ENCODE measurements at regions not wholly inside any gene's neighbourhood (a gene's known extent, or its start where the extent isn't known, plus 50 kb on each side); places are given as distances from the start of the nearest gene placed in this dataset.

DNA sequence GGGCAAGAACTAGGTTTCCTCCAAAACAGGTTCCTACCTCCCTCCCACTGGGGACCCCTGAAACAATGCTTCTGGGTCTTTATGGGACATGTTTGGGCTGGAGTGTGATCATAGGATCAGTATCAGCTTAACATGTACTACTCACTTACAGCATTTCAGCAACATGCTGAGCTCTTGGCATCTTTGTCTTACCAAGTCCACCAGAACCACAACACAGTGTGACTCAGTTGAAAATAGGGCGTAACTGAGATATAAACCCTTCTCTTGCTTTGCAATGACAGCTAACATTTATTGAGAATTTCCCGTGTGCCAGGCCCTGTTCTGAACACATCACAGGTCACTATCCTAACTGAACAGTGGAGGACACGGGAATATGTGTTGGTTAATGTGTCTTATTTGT, 218.5 kb upstream of the LNX1 start:
- no peak for DNase-seq

DNA sequence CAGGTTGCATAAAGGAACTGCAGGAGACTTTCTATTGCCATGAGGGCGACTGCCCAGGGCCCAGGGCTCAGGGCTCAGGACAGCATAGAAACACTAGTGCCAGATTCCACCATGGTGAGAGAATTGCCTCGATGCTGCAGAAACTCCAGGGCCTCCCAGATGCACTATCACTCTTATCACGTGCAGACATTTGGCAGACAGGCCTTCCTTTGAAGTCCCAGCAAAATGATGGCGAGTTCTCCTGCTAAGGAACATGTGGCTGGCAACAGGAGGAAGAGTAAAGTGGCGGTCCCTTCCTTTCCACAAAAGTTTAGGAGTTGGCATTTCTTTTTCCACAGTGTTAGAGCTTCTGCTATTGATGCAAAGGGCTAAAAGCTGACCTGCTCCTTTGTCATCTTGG, 214.0 kb upstream of the LNX1 start:
- no peak for DNase-seq

DNA sequence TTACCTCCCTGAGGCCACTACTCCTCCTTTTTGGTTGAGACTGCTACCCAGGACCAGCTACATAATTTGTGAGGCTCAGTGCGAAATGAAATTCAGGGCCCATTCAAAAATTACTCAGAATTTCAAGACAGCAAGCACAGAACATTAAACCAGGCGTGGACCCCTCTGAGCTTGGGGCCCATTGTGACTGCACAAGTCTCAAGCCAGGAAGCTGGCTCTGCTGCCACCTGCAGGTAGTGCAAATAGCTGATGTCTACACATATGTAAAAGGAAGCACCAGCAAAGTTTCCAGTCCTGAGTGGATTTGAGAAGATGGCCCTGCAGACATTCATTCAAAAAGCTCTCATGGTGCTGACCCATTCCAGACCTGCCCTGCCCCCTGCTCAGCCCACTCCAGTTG, 213.4 kb upstream of the LNX1 start:
- no peak for DNase-seq

DNA sequence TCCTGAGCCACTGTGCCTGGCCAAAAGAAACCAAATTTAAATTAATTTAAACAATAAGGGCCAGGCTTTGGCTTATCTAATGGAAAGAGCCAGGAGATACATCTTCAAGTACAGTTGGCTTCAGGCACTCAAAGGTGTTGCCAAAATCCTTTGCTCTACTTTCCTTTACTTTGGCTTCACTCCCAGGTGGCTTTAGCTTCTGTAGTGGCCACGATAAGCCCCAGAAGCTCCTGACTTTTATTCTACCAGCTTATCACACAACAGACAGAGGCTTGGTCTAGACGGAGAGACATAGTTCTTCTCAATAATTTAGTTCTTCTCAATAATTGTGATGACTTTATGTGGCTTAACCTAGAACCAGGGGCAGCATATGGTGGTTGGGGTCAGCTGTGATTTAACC, 211.2 kb upstream of the LNX1 start:
- no peak for DNase-seq

DNA sequence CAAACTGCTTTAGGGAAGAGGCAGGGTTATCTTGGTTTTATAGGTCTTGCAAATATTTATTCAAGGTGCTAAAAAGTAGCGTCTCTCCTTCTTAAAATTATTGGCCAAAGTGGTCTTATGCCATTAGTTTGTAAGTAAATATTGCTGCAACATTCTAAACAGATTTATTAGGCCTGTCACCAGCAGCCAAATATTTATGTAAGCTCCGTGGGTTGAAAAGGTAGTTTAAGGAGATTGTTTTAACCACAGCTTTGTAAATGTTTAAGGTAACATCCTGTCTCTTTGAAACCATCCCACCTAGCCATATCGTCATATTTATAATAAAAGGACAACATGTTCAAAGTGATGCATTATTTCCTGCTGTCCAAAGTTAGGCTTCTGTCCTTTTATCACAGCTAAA, 210.1 kb upstream of the LNX1 start:
- no peak for DNase-seq

- DNase-seq, result no peak
Measured at GRCh38 chr4:53800741-53801140, 209.5 kb upstream of the LNX1 start.

- DNase-seq, result no peak
Measured at GRCh38 chr4:53793096-53793495, 201.8 kb upstream of the LNX1 start.

GRCh38 chr4:53790286-53790685, 199.0 kb upstream of the LNX1 start:
- DNase-seq, result no peak

- no peak for DNase-seq
Measured at GRCh38 chr4:53788621-53789020, 197.3 kb upstream of the LNX1 start.

GRCh38 chr4:53788011-53788410, 196.7 kb upstream of the LNX1 start:
- DNase-seq, result no peak

- DNase-seq, result no peak
Measured at GRCh38 chr4:53786632-53787031, 195.3 kb upstream of the LNX1 start.

DNA sequence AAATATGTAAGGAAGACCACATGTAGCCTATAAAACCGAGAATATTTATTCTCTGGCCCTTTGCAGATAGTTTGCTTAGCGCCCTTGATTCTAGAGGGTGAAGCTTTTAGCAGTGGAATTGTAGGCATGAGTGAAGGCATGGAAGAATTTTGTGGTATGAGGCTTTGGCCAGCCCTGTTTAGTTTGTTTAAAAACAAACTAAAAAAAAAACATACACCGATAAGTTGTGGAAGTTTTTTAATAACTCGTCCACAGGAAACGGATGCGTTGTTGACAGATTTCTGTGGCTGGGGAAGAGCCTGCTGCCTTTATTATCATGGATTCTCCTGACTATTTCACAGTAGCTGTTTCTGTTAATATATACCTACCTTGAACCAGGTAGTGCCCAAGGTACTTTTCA, 194.7 kb upstream of the LNX1 start:
- DNase-seq, result no peak

DNA sequence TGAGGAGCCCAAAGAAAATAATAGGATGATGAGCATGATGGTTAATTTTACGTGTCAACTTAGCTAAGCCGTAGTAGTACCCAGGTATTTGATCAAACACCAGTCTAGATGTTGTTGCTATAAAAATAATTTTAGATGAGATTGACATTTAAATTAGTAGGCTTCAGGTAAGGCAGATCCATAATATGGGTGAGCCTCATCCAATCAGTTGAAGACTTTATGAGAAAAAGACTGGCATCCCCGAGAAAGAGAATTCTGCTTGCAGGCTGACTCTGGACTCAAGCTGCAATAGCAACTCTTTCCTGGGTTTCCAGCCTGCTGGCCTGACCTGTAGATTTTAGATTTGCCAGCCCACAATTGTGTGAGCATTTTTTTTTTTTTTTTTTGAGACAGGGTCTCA, 192.8 kb upstream of the LNX1 start:
- DNase-seq, result no peak

DNA sequence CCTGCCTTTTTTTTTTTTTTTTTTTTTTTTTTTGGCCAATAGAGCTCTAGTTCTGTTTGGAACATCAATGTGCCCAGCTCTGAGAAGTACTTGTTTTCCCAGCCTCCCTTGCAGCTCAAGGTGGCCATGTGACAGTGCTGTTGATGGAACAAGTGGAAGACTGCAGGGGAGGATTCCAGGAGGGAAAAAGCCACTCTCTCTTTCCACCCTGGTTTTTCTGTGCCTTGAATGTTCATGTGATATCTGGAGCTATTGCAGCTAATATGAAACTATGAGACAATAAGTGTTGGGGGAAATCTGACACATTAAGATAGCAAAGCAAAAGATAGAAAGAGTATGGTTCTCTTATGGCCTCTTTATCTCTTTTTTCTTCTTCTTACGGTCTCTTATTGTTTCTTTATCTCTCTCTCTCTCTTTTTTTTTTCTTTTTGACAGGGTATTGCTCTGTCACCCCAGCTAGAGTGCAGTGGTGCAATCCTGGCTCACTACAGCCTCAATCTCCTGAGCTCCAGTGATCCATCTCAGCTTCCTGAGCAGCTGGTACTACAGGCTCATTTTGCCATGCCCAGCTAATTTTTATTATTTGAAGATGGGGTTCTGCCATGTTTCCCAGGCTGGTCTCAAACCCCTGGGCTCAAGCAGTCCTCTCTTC, 192.0 kb upstream of the LNX1 start:
- no peak for DNase-seq

GRCh38 chr4:53782458-53782845, 191.2 kb upstream of the LNX1 start:
- DNase-seq, result no peak

DNA sequence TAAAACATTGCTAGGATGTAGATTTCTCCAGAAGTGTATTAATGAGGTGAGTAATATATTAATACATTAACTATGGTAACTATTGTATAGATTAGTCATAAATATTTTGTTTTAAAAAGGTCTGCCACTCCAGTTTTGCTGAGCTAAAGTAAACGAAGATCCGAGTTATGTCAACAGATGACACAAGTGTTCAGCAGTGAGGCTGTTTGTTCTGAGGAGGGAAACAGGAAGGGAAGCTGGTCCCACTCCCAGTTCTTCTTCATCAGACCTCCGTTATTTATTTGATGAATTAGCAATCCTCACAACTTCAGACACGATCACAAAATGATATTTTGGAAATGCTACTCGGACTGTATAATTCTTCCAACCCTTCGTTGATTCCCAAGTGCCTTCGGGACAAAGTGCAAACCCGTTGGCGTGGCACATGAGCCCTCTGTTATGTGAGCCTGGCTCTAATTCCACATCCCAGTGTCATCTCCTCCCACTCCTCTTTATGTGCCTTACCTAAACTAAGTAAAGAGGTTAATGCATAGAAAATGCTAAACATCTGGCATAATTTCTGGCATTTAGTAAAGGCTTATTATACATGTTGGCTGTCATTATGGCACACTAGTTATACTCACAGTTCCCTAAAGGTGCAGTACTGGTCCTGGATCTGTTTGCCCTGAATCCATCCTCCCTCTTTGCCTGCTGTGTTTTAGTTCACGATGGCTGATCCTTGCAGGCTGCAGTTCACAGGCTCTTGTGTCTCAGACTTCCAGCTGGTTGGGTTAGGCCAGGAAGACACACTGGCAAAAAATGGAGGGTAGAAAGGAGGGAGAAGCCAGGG, 190.6 kb upstream of the LNX1 start:
- DNase-seq, result no peak

DNA sequence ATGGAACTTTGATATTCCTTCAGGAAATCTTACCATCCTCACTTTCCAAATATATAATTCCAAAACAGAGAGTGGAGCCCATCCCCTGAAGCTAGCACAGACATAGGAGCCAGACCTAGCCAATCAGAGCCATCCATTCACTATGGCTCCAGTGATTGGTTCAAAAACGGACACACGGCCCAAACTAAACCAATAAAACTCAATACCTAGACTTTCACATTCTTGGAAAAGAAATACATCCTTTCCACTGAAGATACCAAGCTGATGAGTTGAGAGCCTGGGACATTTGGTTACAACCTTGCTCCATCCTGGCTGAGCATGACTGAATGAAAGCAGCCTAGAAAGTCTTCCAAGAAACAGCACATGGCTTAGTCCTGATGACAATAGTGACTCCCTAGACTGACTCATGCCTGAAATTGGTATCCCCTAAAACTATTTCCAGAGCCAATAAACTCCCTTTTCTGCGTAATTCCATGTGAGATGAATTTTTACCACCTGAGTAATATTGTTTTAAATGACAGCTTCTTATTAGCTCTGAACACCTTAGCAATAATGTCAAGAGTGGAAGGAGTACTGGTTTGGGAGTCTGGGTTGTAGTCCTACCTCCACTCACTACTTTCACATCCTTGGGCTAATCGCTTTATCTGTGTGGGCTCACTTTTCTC, 189.6 kb upstream of the LNX1 start:
- no peak for DNase-seq

GRCh38 chr4:53779025-53779424, 187.7 kb upstream of the LNX1 start:
- no peak for DNase-seq

DNA sequence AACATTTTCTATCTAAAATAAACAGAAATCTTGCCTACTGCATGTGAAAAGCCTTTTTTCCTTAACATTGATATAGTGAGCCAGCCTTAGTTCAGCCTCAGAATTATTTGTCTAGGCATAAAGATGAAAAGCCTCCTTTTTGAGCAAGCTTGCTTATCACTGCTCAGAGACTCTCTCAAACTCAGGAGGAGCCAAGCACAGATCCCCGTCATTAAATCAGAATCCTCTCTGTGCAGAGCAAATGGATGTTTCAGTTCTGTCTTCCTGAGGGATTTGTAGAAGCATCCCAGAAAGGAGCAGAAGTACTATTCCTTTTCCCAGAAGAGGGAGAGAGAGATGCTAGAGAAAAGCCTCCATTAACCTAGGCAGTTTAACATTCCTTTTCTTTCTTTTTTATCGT, 186.9 kb upstream of the LNX1 start:
- no peak for DNase-seq

DNA sequence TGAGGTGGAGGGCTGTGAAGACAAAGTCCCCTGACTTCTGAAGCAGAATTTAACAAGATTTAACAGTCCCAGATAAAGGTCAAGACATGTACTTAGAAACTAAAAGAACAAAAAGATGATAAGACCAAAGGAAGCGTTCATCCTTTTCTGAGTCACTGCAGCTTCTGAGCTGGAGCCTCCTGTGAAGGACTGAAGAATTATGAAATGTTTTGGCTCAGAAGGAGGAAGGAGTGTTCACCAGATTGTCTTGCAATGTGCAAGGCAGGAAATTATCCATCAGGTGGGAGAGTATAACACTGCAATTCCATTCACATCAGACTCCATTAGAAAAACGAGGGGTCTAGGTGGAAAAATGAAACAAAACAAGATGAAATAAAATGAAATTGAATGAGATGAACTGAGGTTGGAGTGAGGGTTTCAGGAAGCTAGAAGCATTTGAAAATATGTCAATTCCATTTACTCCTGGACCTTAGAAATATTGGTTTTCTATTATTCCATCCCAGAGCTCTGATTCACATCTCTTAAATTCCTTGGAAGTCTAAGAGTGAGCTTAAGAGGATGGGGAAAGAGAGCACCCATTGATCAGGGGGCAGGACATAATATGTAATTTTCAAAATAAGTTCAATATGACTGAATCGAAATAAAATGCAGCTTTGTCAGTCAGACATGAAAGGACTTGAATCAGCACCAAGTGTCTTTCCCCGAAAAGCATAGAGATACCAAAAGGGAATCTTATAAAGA, 186.1 kb upstream of the LNX1 start:
- no peak for DNase-seq

GRCh38 chr4:53776141-53776540, 184.9 kb upstream of the LNX1 start:
- DNase-seq, result no peak

DNA sequence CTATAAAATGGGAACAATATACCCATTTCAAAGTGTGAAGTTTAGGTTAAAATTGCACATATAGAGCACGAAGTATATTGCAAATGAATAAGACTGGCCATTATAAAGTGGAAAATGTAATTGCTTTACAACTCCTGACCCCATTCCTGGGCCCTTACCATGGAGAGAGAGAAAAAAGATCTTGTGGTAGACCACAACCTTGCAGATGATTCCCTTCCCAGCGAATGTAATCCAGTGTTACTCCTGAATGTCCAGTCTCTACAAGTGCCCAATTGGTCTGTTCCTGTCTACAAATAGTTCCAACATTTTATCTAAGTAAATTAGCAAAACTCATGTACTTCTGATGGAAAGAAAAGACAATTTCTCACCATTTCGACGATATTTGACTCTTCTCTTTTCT, 184.1 kb upstream of the LNX1 start:
- no peak for DNase-seq

- no peak for DNase-seq
Measured at GRCh38 chr4:53771326-53771725, 180.0 kb upstream of the LNX1 start.

DNA sequence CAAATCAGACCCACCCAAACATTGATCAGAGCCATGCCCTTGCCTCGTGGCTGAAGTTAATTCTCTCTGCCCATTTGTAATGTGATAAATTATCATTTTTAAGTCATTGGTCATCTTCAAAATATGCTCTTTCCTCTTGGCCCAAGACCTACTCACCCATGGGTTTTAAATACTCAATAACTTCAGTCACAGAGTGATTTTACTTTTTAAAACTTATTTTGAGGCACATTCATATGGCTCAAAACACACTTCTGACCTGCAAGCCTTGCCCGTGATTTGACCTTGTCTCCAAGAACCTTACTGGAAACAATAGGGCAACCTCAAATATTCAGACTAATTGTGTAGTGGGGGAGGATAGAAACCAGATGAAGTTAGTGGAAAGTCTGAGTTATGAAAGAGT, 176.2 kb upstream of the LNX1 start:
- DNase-seq, result no peak
